ENCODE measurements at regions not wholly inside any gene's neighbourhood (a gene's known extent, or its start where the extent isn't known, plus 50 kb on each side); places are given as distances from the start of the nearest gene placed in this dataset.

- TF ChIP-seq, protein P1, sequence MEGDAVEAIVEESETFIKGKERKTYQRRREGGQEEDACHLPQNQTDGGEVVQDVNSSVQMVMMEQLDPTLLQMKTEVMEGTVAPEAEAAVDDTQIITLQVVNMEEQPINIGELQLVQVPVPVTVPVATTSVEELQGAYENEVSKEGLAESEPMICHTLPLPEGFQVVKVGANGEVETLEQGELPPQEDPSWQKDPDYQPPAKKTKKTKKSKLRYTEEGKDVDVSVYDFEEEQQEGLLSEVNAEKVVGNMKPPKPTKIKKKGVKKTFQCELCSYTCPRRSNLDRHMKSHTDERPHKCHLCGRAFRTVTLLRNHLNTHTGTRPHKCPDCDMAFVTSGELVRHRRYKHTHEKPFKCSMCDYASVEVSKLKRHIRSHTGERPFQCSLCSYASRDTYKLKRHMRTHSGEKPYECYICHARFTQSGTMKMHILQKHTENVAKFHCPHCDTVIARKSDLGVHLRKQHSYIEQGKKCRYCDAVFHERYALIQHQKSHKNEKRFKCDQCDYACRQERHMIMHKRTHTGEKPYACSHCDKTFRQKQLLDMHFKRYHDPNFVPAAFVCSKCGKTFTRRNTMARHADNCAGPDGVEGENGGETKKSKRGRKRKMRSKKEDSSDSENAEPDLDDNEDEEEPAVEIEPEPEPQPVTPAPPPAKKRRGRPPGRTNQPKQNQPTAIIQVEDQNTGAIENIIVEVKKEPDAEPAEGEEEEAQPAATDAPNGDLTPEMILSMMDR (IDR thresholded peaks at IDR 0.05; ENCODE audit: insufficient read depth, low read depth, low read length): no peak
- no peaks in the 10 kb centered on the region for H3K36me3 ChIP-seq (ENCODE audit: control insufficient read depth, insufficient read depth, low read length)
- ChIA-PET POLR2A (no interaction called here), CTCF (no interaction called here)
- no peak for DNase-seq (ENCODE audit: low read depth)
- H3K4me3 ChIP-seq (ENCODE audit: low read depth, low read length): no peak overlapping the region
- H3K27me3 ChIP-seq (ENCODE audit: control insufficient read depth, insufficient read depth, low read length): no peaks in the 10 kb centered on the region; the same call in 1 of the 2 replicates
These were observed 66.4 kb upstream of the GALNT2 start for GRCh38 chr1:230000493-230001184.

GRCh38 chr1:230002164-230002803 lies 64.8 kb upstream of the GALNT2 start:
- ChIA-PET POLR2A (no interaction called here), CTCF (no interaction called here)
- Histone ChIP-seq H3K36me3 (ENCODE audit: control insufficient read depth, insufficient read depth, low read length) (no peaks in the 10 kb centered on the region), H3K4me3 (ENCODE audit: low read depth, low read length) (no peak overlapping the region), H3K27me3 (ENCODE audit: control insufficient read depth, insufficient read depth, low read length) (no peaks in the 10 kb centered on the region; the same call in 1 of the 2 replicates)
- TF ChIP-seq, protein P1 (IDR thresholded peaks at IDR 0.05; ENCODE audit: insufficient read depth, low read depth, low read length): no peak
- no peak for DNase-seq (ENCODE audit: low read depth)

DNA sequence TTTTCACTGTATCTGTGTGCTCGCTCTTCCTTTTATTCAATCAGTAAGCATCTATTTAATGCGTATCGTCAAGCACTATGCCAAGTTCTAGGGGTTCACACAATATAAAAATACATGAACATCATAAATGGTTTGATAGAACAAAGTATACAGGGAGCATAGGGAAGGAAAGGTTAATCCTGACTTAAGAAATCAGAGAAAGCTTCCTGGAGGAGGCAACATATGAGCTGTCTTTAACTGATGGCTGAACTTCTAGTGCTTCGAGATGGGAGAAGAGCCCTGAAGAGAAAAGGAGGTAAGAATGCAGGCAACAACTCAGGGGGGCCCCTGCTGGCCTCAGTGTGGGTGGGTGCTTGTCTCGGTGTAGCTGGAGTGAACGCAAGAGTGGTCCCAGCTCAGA lies 63.6 kb upstream of the GALNT2 start:
- TF ChIP-seq, protein P1 (IDR thresholded peaks at IDR 0.05; ENCODE audit: insufficient read depth, low read depth, low read length): no peak
- Histone ChIP-seq H3K27me3 (ENCODE audit: control insufficient read depth, insufficient read depth, low read length) (no peaks in the 10 kb centered on the region; the same call in 1 of the 2 replicates), H3K4me3 (ENCODE audit: low read depth, low read length) (no peak overlapping the region), H3K36me3 (ENCODE audit: control insufficient read depth, insufficient read depth, low read length) (no peaks in the 10 kb centered on the region)
- POLR2A ChIA-PET: no interaction called here
- DNase-seq (ENCODE audit: low read depth): no peak
- CTCF ChIA-PET: interaction anchor here (1.1 to 1.3 kb wide), 2 partner anchors 12 to 15 kb away, joined by 3 to 4 read pairs; no protein-coding TSS in a partner anchor

DNA sequence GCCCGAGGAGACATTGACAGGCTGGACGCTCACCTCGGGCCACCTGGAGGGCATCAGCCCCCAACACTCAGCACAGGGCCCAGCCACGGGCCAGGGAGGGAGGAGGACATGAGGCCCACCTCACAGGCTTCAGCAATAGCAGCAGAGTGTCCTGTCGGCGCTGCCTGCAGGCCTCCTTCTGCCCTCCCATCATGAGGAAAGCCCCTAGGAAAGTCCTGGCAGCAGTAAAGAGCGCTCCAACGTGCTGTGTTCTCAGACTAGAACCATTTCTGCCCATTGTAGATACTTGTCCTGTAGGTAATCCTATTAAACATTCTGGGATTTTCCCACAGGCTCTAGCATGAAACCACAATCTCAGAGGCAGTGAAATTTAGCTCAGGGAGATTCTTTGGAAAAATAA lies 62.0 kb upstream of the GALNT2 start:
- POLR2A ChIA-PET: no interaction called here
- DNase-seq (ENCODE audit: low read depth): no peak
- no peak overlapping the region for H3K4me3 ChIP-seq (ENCODE audit: low read depth, low read length)
- TF ChIP-seq, protein P1 (IDR thresholded peaks at IDR 0.05; ENCODE audit: insufficient read depth, low read depth, low read length): no peak
- no peaks in the 10 kb centered on the region; the same call in 1 of the 2 replicates for H3K27me3 ChIP-seq (ENCODE audit: control insufficient read depth, insufficient read depth, low read length)
- H3K36me3 ChIP-seq (ENCODE audit: control insufficient read depth, insufficient read depth, low read length): no peaks in the 10 kb centered on the region
- CTCF ChIA-PET: no interaction called here

- no peak for DNase-seq (ENCODE audit: low read depth)
- POLR2A ChIA-PET: no interaction called here
- CTCF ChIA-PET: no interaction called here
- TF ChIP-seq, protein P1 (IDR thresholded peaks at IDR 0.05; ENCODE audit: insufficient read depth, low read depth, low read length): no peak
- H3K4me3 ChIP-seq (ENCODE audit: low read depth, low read length): no peak overlapping the region
- no peaks in the 10 kb centered on the region; the same call in 1 of the 2 replicates for H3K27me3 ChIP-seq (ENCODE audit: control insufficient read depth, insufficient read depth, low read length)
- no peaks in the 10 kb centered on the region for H3K36me3 ChIP-seq (ENCODE audit: control insufficient read depth, insufficient read depth, low read length)
These were observed 58.3 kb upstream of the GALNT2 start for GRCh38 chr1:230008721-230009120.
